ENCODE measurements at regions not wholly inside any gene's neighbourhood (a gene's known extent, or its start where the extent isn't known, plus 50 kb on each side); places are given as distances from the start of the nearest gene placed in this dataset.

DNA sequence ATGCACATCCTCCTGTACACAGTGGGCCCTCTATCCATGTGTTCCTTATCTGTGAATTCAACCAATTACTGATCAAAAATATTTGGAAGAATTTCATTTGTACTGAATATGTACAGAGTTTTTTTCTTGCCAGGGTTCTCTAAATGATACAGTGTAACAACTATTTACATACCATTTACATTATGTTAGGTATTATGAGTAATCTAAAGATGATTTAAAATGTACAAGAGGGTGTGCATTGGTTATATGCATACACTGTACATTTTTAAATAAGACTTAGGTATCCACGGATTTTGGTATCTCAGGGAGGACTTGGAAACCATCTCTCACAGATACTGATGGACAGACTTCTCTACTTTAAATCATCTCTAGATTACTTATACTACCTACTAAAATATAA, 1333.9 kb downstream of the PCDH18 start (continued):
- TF ChIP-seq, protein P1, sequence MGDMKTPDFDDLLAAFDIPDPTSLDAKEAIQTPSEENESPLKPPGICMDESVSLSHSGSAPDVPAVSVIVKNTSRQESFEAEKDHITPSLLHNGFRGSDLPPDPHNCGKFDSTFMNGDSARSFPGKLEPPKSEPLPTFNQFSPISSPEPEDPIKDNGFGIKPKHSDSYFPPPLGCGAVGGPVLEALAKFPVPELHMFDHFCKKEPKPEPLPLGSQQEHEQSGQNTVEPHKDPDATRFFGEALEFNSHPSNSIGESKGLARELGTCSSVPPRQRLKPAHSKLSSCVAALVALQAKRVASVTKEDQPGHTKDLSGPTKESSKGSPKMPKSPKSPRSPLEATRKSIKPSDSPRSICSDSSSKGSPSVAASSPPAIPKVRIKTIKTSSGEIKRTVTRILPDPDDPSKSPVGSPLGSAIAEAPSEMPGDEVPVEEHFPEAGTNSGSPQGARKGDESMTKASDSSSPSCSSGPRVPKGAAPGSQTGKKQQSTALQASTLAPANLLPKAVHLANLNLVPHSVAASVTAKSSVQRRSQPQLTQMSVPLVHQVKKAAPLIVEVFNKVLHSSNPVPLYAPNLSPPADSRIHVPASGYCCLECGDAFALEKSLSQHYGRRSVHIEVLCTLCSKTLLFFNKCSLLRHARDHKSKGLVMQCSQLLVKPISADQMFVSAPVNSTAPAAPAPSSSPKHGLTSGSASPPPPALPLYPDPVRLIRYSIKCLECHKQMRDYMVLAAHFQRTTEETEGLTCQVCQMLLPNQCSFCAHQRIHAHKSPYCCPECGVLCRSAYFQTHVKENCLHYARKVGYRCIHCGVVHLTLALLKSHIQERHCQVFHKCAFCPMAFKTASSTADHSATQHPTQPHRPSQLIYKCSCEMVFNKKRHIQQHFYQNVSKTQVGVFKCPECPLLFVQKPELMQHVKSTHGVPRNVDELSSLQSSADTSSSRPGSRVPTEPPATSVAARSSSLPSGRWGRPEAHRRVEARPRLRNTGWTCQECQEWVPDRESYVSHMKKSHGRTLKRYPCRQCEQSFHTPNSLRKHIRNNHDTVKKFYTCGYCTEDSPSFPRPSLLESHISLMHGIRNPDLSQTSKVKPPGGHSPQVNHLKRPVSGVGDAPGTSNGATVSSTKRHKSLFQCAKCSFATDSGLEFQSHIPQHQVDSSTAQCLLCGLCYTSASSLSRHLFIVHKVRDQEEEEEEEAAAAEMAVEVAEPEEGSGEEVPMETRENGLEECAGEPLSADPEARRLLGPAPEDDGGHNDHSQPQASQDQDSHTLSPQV (IDR thresholded peaks at IDR 0.05) = no peak
- TF ChIP-seq ZNF217 (IDR thresholded peaks at IDR 0.05) = no peak

DNA sequence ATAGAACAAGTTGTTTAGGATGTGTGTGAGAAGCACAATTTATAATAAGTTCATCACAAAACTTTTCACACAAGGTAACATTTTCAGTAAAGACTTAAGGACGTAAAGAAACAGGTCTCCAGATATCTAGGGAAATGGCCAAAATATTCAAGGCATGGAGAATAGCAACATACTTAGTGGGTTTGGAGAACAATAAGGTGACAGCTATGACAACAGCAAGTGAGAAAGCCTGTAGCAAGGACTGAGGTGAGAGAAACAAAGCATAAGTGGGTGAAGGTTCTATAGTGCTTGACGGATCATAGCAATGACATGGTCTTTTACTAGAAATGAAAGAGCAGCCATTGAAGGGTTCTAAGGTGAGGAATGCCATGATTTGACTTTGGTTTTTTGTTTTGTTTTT, 1337.3 kb downstream of the PCDH18 start:
- in situ Hi-C loops (cut with MboI) = no loop called here
- Histone ChIP-seq H3K27me3 (replicated peaks in 1 of 2; ENCODE audit: control insufficient read depth in 2 of 2, insufficient read depth in 2 of 2, low read length in 1 of 2) (no peaks in the 10 kb centered on the region), H3K79me2 (ENCODE audit: control insufficient read depth, insufficient read depth, low read length) (no peaks in the 10 kb centered on the region), H3K4me1 (ENCODE audit: control insufficient read depth, insufficient read depth, low read length) (no peaks in the 10 kb centered on the region), H3K9ac (ENCODE audit: control insufficient read depth, insufficient read depth, low read length) (no peak overlapping the region), H3K4me2 (ENCODE audit: control insufficient read depth, insufficient read depth) (no peak overlapping the region), H3K27ac (ENCODE audit: control insufficient read depth, insufficient read depth) (no peak overlapping the region), H4K20me1 (ENCODE audit: control insufficient read depth, insufficient read depth) (no peaks in the 10 kb centered on the region), H3K36me3 (ENCODE audit: control insufficient read depth in 2 of 2, insufficient read depth in 2 of 2, low read length in 1 of 2) (no peaks in the 10 kb centered on the region), H3K4me3 (no peak overlapping the region), H2AFZ (ENCODE audit: control insufficient read depth, low read depth, low read length) (no peak overlapping the region), H3K9me3 (replicated peaks; ENCODE audit: control insufficient read depth, insufficient read depth, low read length) (no peaks in the 10 kb centered on the region)
- intact Hi-C loops (cut with micrococcal nuclease; ENCODE audit: unreplicated experiment) = no loop called here
- DNase-seq (ENCODE audit: low read depth, low spot score) = no peak
- no peak for ATAC-seq
- CTCF ChIA-PET = no interaction called here
- POLR2A ChIA-PET = no interaction called here
- no peak for TF ChIP-seq HDAC6 (IDR thresholded peaks at IDR 0.05; ENCODE audit: unreplicated experiment)
- no peak for FAIRE-seq
- 58% methylated on average over 2 of the region's 2 CpGs for WGBS (ENCODE audit: insufficient coverage, insufficient replicate concordance, low lambda C conversion rate, missing lambda C conversion rate)
- SMC1A ChIA-PET (ENCODE audit: uncharacterized antibody, unreplicated experiment) = no interaction called here
- RAD21 ChIA-PET (ENCODE audit: unreplicated experiment) = no interaction called here
- no TSS peak for BruUV-seq (replicated peaks)
